MM.1S (cell line): ENCODE measurements at regions not wholly inside any gene's neighbourhood (a gene's known extent, or its start where the extent isn't known, plus 50 kb on each side); places are given as distances from the start of the nearest gene placed in this dataset.

Experiments
- DNase-seq: peaks from one replicate; pipeline ENCODE4 v3.0.0-alpha.2; 2015
- H2AFZ ChIP-seq: fragments of 300-600 bp; sonication (generic); 2 replicates; pipeline ENCODE4 v1.6.0; 2016; ENCODE audit warnings: antibody characterized with exemption, low read length
- H3F3A ChIP-seq: fragments of 300-600 bp; sonication (generic); 2 replicates; pipeline ENCODE4 v1.6.1; 2016; ENCODE audit warnings: mild to moderate bottlenecking, antibody characterized with exemption, low read length, moderate library complexity, mixed read lengths; ENCODE audit not compliant: insufficient read depth
- H3K27ac ChIP-seq: fragments of 300-600 bp; sonication (generic); 2 replicates; pipeline ENCODE4 v1.5.1; 2016; ENCODE audit warnings: mild to moderate bottlenecking, low read length
- H3K27me3 ChIP-seq: fragments of 300-600 bp; sonication (generic); replicated peaks from 2 replicates; pipeline ENCODE4 v1.6.0; 2016; ENCODE audit warnings: low read length; ENCODE audit not compliant: insufficient read depth
- H3K36me3 ChIP-seq: fragments of 300-600 bp; sonication (generic); replicated peaks from 2 replicates; pipeline ENCODE4 v1.6.1; 2016; ENCODE audit warnings: mild to moderate bottlenecking, low read length, mixed read lengths; ENCODE audit not compliant: insufficient read depth
- H3K4me1 ChIP-seq: fragments of 300-600 bp; sonication (generic); 2 replicates; pipeline ENCODE4 v1.6.1; 2016; ENCODE audit warnings: low read length, mixed read lengths
- H3K4me2 ChIP-seq: fragments of 300-600 bp; sonication (generic); 2 replicates; pipeline ENCODE4 v1.6.0; 2016; ENCODE audit warnings: low read depth, low read length
- H3K4me3 ChIP-seq: fragments of 300-600 bp; sonication (generic); 2 replicates; pipeline ENCODE4 v1.5.1; 2016; ENCODE audit warnings: low read length, mixed read lengths
- H3K79me2 ChIP-seq: fragments of 300-600 bp; sonication (generic); 2 replicates; pipeline ENCODE4 v1.6.1; 2016; ENCODE audit warnings: mixed run types, low read length, mixed read lengths
- H3K9ac ChIP-seq: fragments of 300-600 bp; sonication (generic); 2 replicates; pipeline ENCODE4 v1.6.1; 2016; ENCODE audit warnings: low read length, mixed read lengths
- H3K9me2 ChIP-seq: fragments of 300-600 bp; sonication (generic); replicated peaks from 2 replicates; pipeline ENCODE4 v1.6.1; 2016; ENCODE audit warnings: mild to moderate bottlenecking, low read length, mixed read lengths; ENCODE audit not compliant: insufficient read depth
- H3K9me3 ChIP-seq: fragments of 300-600 bp; sonication (generic); replicated peaks from 2 replicates; pipeline ENCODE4 v1.6.1; 2016; ENCODE audit warnings: mild to moderate bottlenecking, low read length, mixed read lengths; ENCODE audit not compliant: insufficient read depth
- H4K20me1 ChIP-seq: fragments of 300-600 bp; sonication (generic); 2 replicates; pipeline ENCODE4 v1.6.1; 2016; ENCODE audit warnings: mild to moderate bottlenecking, low read length, moderate library complexity, mixed read lengths; ENCODE audit not compliant: insufficient read depth
- CTCF ChIP-seq: fragments of 300-600 bp; sonication (generic); IDR thresholded peaks from 2 replicates; pipeline ENCODE4 v1.5.1; 2016; ENCODE audit warnings: antibody characterized with exemption, low read length, mixed read lengths
- EZH2 ChIP-seq: fragments of 300-600 bp; sonication (generic); optimal IDR thresholded peaks from 2 replicates; pipeline ENCODE3; 2017; ENCODE audit warnings: low read depth, mild to moderate bottlenecking, antibody characterized with exemption, low read length, mixed read lengths
- EZH2phosphoT487 ChIP-seq: fragments of 300-600 bp; sonication (generic); IDR thresholded peaks from 2 replicates; pipeline ENCODE4 v1.6.1; 2018; ENCODE audit warnings: antibody characterized with exemption, low read length

GRCh38 chr5:18807256-18808149 lies 1173.2 kb downstream of the TAF11L14 start:
- no peaks in the 10 kb centered on the region for H3K4me1 ChIP-seq
- H3K9ac ChIP-seq, result no peak overlapping the region
- no peaks in the 10 kb centered on the region for H3K36me3 ChIP-seq
- no peak overlapping the region for H2AFZ ChIP-seq
- H3K27me3 ChIP-seq, result no peaks in the 10 kb centered on the region
- H3K79me2 ChIP-seq, result no peaks in the 10 kb centered on the region
- DNase-seq, result no peak
- H3K9me2 ChIP-seq, result no peaks in the 10 kb centered on the region
- no peaks in the 10 kb centered on the region for H4K20me1 ChIP-seq
- H3K9me3 ChIP-seq, result no peaks in the 10 kb centered on the region
- no peak overlapping the region for H3K27ac ChIP-seq
- H3K4me2 ChIP-seq, result no peak overlapping the region
- no peak for TF ChIP-seq EZH2
- no peak for TF ChIP-seq EZH2phosphoT487
- no peak for TF ChIP-seq CTCF
- no peaks in the 10 kb centered on the region for H3F3A ChIP-seq
- no peak overlapping the region for H3K4me3 ChIP-seq

- Histone ChIP-seq H3K9me3 (no peaks in the 10 kb centered on the region), H2AFZ (no peak overlapping the region), H3K9ac (no peak overlapping the region), H4K20me1 (no peaks in the 10 kb centered on the region), H3F3A (no peaks in the 10 kb centered on the region), H3K4me3 (no peak overlapping the region), H3K27me3 (no peaks in the 10 kb centered on the region), H3K4me1 (no peaks in the 10 kb centered on the region), H3K79me2 (no peaks in the 10 kb centered on the region), H3K9me2 (0 out of 2 replicates have a peak, but pooled peaks cover 3% of the 10 kb centered on the region), H3K4me2 (no peak overlapping the region), H3K36me3 (no peaks in the 10 kb centered on the region), H3K27ac (no peak overlapping the region)
- TF ChIP-seq CTCF (no peak), EZH2phosphoT487 (no peak), EZH2 (no peak)
- no peak for DNase-seq
Observed at GRCh38 chr5:18811661-18812060, 1176.3 kb downstream of the CDH18 start.

- Histone ChIP-seq H3K4me1 (no peaks in the 10 kb centered on the region), H3K79me2 (no peaks in the 10 kb centered on the region), H3K4me3 (no peak overlapping the region), H2AFZ (no peak overlapping the region), H3K9ac (no peak overlapping the region), H4K20me1 (no peaks in the 10 kb centered on the region), H3K9me2 (no peaks in the 10 kb centered on the region), H3K9me3 (no peaks in the 10 kb centered on the region), H3K27me3 (no peaks in the 10 kb centered on the region), H3K4me2 (no peak overlapping the region), H3K27ac (no peak overlapping the region), H3F3A (no peaks in the 10 kb centered on the region), H3K36me3 (no peaks in the 10 kb centered on the region)
- DNase-seq, result no peak
- TF ChIP-seq CTCF, result no peak
- no peak for TF ChIP-seq EZH2phosphoT487
- no peak for TF ChIP-seq EZH2
Observed at GRCh38 chr5:18828351-18828750, 1159.6 kb downstream of the CDH18 start.
